HEK293 (cell line): ENCODE measurements at regions not wholly inside any gene's neighbourhood (a gene's known extent, or its start where the extent isn't known, plus 50 kb on each side); places are given as distances from the start of the nearest gene placed in this dataset.

Source experiments
- CTCF ChIA-PET: fragments of 350-600 bp; formaldehyde crosslinking; extraction: SDS; loops from one replicate; lab custom pipeline; 2021; ENCODE audit warnings: antibody characterized with exemption; lab: Yijun Ruan, JAX
- POLR2A ChIA-PET: fragments of 300-600 bp; formaldehyde crosslinking; extraction: SDS; loops from one replicate; lab custom pipeline; 2020; ENCODE audit warnings: antibody characterized with exemption, inconsistent platforms; lab: Yijun Ruan, JAX
- H3K27ac ChIP-seq: fragments of 200-500 bp; sonication (Bioruptor generic); 2 replicates; pipeline ENCODE4 v1.5.1; 2014; ENCODE audit warnings: low read depth, low read length, control low read depth, inconsistent platforms; ENCODE audit errors: extremely low read depth
- H3K36me3 ChIP-seq, 2 experiments: fragments of 200-500 bp in 1 of 2; sonication (Bioruptor generic) in 1 of 2; 1 replicate in 1 of 2; 2 replicates in 1 of 2; pipeline ENCODE4 v1.5.1; 2014 to 2017; ENCODE audit warnings: inconsistent platforms in 2 of 2, low read length in 2 of 2; ENCODE audit not compliant: control insufficient read depth in 2 of 2, insufficient read depth in 1 of 2
- H3K4me1 ChIP-seq: fragments of 200-500 bp; sonication (Bioruptor generic); 2 replicates; pipeline ENCODE4 v1.5.1; 2014; ENCODE audit warnings: mild to moderate bottlenecking, low read length, inconsistent platforms; ENCODE audit not compliant: control insufficient read depth, insufficient read depth
- H3K4me3 ChIP-seq: 2 replicates; pipeline ENCODE4 v1.5.1; 2011; ENCODE audit warnings: low read depth, mild to moderate bottlenecking, control low read depth, low read length, moderate library complexity
- H3K9me3 ChIP-seq: fragments of 200-500 bp; sonication (Bioruptor generic); 2 replicates; pipeline ENCODE4 v1.5.1; 2014; ENCODE audit warnings: low read depth, low read length, inconsistent platforms; ENCODE audit not compliant: control insufficient read depth, insufficient read depth
- ATF2 ChIP-seq: fragments of 450-650 bp; formaldehyde crosslinking; IDR thresholded peaks from 2 replicates; pipeline ENCODE4 v1.5.1; 2016; ENCODE audit warnings: missing biosample characterization, missing genetic modification characterization, low read depth
- EGR2 ChIP-seq: fragments of 450-650 bp; formaldehyde crosslinking; IDR thresholded peaks from 2 replicates; pipeline ENCODE4 v1.5.1; 2016; ENCODE audit warnings: low read depth, missing biosample characterization, missing genetic modification characterization
- HIC1 ChIP-seq: fragments of 450-650 bp; formaldehyde crosslinking; IDR thresholded peaks from 2 replicates; pipeline ENCODE4 v1.5.1; 2016; ENCODE audit warnings: missing biosample characterization, missing genetic modification characterization
- KLF16 ChIP-seq: fragments of 450-650 bp; formaldehyde crosslinking; IDR thresholded peaks from 2 replicates; pipeline ENCODE4 v1.5.1; 2017; ENCODE audit warnings: missing biosample characterization, missing genetic modification characterization
- KLF9 ChIP-seq: fragments of 450-650 bp; formaldehyde crosslinking; IDR thresholded peaks from 2 replicates; pipeline ENCODE4 v1.5.1; 2016; ENCODE audit warnings: missing biosample characterization, missing genetic modification characterization, low read depth
- OVOL3 ChIP-seq: fragments of 450-650 bp; formaldehyde crosslinking; IDR thresholded peaks from 2 replicates; pipeline ENCODE4 v1.5.1; 2016; ENCODE audit warnings: missing biosample characterization, missing genetic modification characterization
- PRDM10 ChIP-seq: fragments of 450-650 bp; formaldehyde crosslinking; IDR thresholded peaks from 2 replicates; pipeline ENCODE4 v1.5.1; 2016; ENCODE audit warnings: missing biosample characterization, missing genetic modification characterization
- YY2 ChIP-seq: fragments of 450-650 bp; formaldehyde crosslinking; IDR thresholded peaks from 2 replicates; pipeline ENCODE4 v1.5.1; 2016; ENCODE audit warnings: missing biosample characterization, missing genetic modification characterization
- ZBTB44 ChIP-seq: fragments of 450-650 bp; IDR thresholded peaks from 2 replicates; pipeline ENCODE4 v1.5.1; 2018; ENCODE audit warnings: missing biosample characterization, mild to moderate bottlenecking, missing genetic modification characterization
- ZNF140 ChIP-seq: fragments of 450-650 bp; formaldehyde crosslinking; IDR thresholded peaks from 2 replicates; pipeline ENCODE4 v1.5.1; 2016; ENCODE audit warnings: missing biosample characterization, missing genetic modification characterization
- ZNF350 ChIP-seq: fragments of 450-650 bp; formaldehyde crosslinking; IDR thresholded peaks from 2 replicates; pipeline ENCODE4 v1.5.0; 2017; ENCODE audit warnings: missing biosample characterization, mild to moderate bottlenecking, missing genetic modification characterization
- ZNF501 ChIP-seq: fragments of 450-650 bp; formaldehyde crosslinking; IDR thresholded peaks from 2 replicates; pipeline ENCODE4 v1.5.1; 2016; ENCODE audit warnings: missing biosample characterization, missing genetic modification characterization
- ZNF518A ChIP-seq: fragments of 450-650 bp; formaldehyde crosslinking; conservative IDR thresholded peaks from 2 replicates; pipeline ENCODE4 v1.5.1; 2016; ENCODE audit warnings: low read depth, missing biosample characterization, missing genetic modification characterization
- ZNF548 ChIP-seq: fragments of 450-650 bp; formaldehyde crosslinking; IDR thresholded peaks from 2 replicates; pipeline ENCODE4 v1.5.1; 2016; ENCODE audit warnings: missing biosample characterization, missing genetic modification characterization
- ZNF561 ChIP-seq: fragments of 450-650 bp; IDR thresholded peaks from 2 replicates; pipeline ENCODE4 v1.5.1; 2018; ENCODE audit warnings: missing biosample characterization, missing genetic modification characterization, borderline replicate concordance
- ZNF571 ChIP-seq: fragments of 450-650 bp; formaldehyde crosslinking; IDR thresholded peaks from 2 replicates; pipeline ENCODE4 v1.5.0; 2017; ENCODE audit warnings: missing biosample characterization, missing genetic modification characterization
- ZNF623 ChIP-seq: fragments of 450-650 bp; formaldehyde crosslinking; IDR thresholded peaks from 2 replicates; pipeline ENCODE4 v1.5.1; 2016; ENCODE audit warnings: missing biosample characterization, missing genetic modification characterization
- ZNF707 ChIP-seq: fragments of 450-650 bp; formaldehyde crosslinking; IDR thresholded peaks from 2 replicates; pipeline ENCODE4 v1.5.1; 2016; ENCODE audit warnings: missing biosample characterization, missing genetic modification characterization
- ZSCAN4 ChIP-seq: fragments of 450-650 bp; formaldehyde crosslinking; IDR thresholded peaks from 2 replicates; pipeline ENCODE4 v1.5.1; 2017; ENCODE audit warnings: missing biosample characterization, missing genetic modification characterization

GRCh38 chr4:92106816-92107215 lies 196.9 kb upstream of the GRID2 start (continued):
- TF ChIP-seq ZBTB44 (no peak), ZNF548 (tag by site-specific recombination) (no peak), ZNF623 (tag by site-specific recombination) (no peak), ZNF561 (no peak), PRDM10 (no peak), KLF9 (tag by site-specific recombination) (no peak), KLF16 (tag by site-specific recombination) (no peak)
- TF ChIP-seq, all 188 proteins: peak for 0

GRCh38 chr4:92111493-92111892 lies 192.3 kb upstream of the GRID2 start:
- no peaks in the 10 kb centered on the region for H3K9me3 ChIP-seq
- CTCF ChIA-PET, result interaction anchor here (0.6 kb wide), 1 partner anchor 1796 kb away, joined by 4 read pairs; no protein-coding TSS in a partner anchor
- POLR2A ChIA-PET, result no interaction called here
- no peak overlapping the region for H3K27ac ChIP-seq
- H3K36me3 ChIP-seq, result no peaks in the 10 kb centered on the region
- no peaks in the 10 kb centered on the region for H3K4me1 ChIP-seq
- TF ChIP-seq OVOL3 (tag by site-specific recombination), result no peak
- TF ChIP-seq ATF2, result no peak
- TF ChIP-seq EGR2 (tag by site-specific recombination), result no peak
- H3K4me3 ChIP-seq, result no peak overlapping the region

- H3K27ac ChIP-seq, result no peak overlapping the region
- TF ChIP-seq HIC1 (tag by site-specific recombination), result no peak
- no peak for TF ChIP-seq ZNF140 (tag by site-specific recombination)
- TF ChIP-seq OVOL3 (tag by site-specific recombination), result no peak
- TF ChIP-seq ZNF518A (tag by site-specific recombination), result no peak
- no peak for TF ChIP-seq ZNF350 (tag by site-specific recombination)
- TF ChIP-seq ZNF707 (tag by site-specific recombination), result no peak
- no peak for TF ChIP-seq YY2
- TF ChIP-seq ZSCAN4 (tag by site-specific recombination), result no peak
- no peak for TF ChIP-seq ZNF501 (tag by site-specific recombination)
- TF ChIP-seq ZNF571, result no peak
- H3K9me3 ChIP-seq, result no peaks in the 10 kb centered on the region
- no peaks in the 10 kb centered on the region for H3K36me3 ChIP-seq
- no peaks in the 10 kb centered on the region for H3K4me1 ChIP-seq
- H3K4me3 ChIP-seq, result no peak overlapping the region
- CTCF ChIA-PET, result interaction anchor here (0.6 kb wide), 1 partner anchor 22 kb away, joined by 4 read pairs; no protein-coding TSS in a partner anchor
- POLR2A ChIA-PET, result no interaction called here
These were observed 191.0 kb upstream of the GRID2 start for GRCh38 chr4:92112805-92113204.
